NCI-H2029 treated with DMSO at 0.1 percent for 48 hours (cell line): ENCODE measurements at regions not wholly inside any gene's neighbourhood (a gene's known extent, or its start where the extent isn't known, plus 50 kb on each side); places are given as distances from the start of the nearest gene placed in this dataset.
"Not testable (repeated sequence)": the region's sequence is repeated elsewhere in the genome, so short reads cannot be mapped to it uniquely, and the experiment has no call there.

Experiments
- DNase-seq: peaks from one replicate; lab custom pipeline; 2025; lab: John Stamatoyannopoulos, UW

DNA sequence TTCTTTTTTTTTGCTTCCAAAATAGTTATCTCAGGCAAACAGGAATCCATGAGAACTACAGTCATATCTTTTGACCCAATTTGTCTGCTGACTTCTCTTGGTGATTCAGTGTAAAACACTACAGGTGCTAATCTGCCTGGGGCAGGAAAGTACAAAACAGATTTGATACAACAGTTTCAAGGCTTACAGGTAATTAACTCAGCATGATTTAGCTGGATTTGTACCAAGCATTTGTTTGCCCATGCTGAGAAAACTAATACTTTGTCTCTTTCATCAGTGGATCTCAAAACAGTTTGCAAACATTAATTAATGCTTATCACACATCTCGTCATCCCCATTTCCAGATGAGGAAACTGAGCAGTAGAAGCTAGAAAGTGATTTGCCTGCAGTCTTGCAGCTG, 312.5 kb upstream of the SEMA6A start:
- DNase-seq: no peak

DNA sequence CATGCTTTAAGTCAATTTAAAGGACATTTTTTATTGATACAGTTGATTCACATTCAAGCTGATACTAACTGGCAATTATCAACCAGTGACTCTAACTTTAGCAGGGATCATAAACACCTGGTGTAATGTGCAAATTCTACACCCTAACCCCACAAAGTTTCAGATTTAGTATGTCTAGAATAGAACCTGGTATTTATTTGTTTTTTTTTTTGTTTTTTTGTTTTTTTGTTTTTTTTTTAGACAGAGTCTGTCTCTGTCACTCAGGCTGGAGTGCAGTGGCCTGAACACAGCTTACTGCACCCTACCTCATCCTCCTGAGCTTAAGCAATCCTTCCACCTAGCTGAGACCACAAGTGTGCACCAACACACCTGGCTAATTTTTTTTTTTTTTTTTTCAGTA, 311.2 kb upstream of the SEMA6A start:
- DNase-seq: no peak

- DNase-seq: no peak
Measured at GRCh38 chr5:116883875-116884274, 309.3 kb upstream of the SEMA6A start.

GRCh38 chr5:116881921-116882531, 307.4 kb upstream of the SEMA6A start:
- DNase-seq: peak; percentile 89

- no peak for DNase-seq
Measured at GRCh38 chr5:116880601-116881000, 306.0 kb upstream of the SEMA6A start.

- DNase-seq: no peak
Measured at GRCh38 chr5:116880150-116880549, 305.5 kb upstream of the SEMA6A start.

GRCh38 chr5:116876240-116876840, 301.7 kb upstream of the SEMA6A start:
- no peak for DNase-seq

DNA sequence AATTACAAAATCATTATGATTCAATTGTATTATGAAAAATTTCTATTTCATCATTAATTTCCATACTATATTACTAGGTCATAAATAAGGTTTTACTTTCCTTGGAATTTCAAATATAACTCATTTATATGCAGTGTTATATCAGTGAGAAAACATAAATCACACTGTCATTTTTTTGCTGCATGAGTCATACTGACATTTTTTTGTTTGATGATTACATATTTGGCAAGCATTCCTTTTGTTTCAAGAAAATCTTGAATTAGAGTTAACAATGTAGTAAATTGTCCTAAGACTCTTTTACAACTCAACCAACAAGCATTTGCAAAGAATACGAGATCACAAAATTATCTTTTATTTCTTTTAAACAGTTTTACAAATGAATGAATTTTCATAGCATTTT, 298.4 kb upstream of the SEMA6A start:
- DNase-seq: no peak

DNA sequence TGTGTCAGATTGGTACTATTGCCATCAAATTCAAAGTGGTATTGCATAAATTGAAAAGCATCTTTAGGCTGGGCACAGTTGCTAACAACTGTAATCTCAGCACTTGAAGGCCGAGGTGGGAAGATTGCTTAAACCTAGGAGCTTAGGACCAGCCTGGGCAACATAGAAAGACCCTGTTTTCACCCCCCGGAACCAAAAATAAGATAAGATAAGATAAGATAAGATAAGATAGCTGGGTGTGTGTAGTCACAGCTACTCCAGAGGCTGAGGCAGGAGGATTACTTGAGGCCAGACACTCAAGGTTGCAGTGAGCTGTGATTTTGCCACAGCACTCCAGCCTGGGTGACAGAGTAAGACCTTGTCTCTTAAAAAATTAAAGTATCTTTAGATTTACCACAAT, 297.9 kb upstream of the SEMA6A start:
- DNase-seq: no peak

GRCh38 chr5:116867825-116868224, 293.2 kb upstream of the SEMA6A start:
- not testable (repeated sequence) for DNase-seq

- DNase-seq: no peak
Measured at GRCh38 chr5:116865651-116866050, 291.0 kb upstream of the SEMA6A start.

DNA sequence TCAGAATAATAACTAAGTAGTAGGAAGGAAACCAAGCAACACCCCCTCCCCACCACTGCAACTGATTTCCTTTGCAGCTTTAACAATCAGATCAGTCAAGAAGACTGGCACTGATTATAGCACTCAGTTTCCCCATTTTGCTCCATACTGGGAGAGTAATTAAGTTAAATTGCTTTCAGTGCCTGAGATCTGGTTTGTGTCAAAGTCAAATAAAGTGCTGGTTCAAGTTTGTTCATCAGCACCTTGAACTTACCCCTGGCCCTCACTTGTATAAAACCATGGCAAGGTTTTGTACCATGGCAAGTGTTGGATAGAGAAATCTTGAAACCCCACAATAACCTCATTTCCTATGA, 290.2 kb upstream of the SEMA6A start:
- DNase-seq: no peak

DNA sequence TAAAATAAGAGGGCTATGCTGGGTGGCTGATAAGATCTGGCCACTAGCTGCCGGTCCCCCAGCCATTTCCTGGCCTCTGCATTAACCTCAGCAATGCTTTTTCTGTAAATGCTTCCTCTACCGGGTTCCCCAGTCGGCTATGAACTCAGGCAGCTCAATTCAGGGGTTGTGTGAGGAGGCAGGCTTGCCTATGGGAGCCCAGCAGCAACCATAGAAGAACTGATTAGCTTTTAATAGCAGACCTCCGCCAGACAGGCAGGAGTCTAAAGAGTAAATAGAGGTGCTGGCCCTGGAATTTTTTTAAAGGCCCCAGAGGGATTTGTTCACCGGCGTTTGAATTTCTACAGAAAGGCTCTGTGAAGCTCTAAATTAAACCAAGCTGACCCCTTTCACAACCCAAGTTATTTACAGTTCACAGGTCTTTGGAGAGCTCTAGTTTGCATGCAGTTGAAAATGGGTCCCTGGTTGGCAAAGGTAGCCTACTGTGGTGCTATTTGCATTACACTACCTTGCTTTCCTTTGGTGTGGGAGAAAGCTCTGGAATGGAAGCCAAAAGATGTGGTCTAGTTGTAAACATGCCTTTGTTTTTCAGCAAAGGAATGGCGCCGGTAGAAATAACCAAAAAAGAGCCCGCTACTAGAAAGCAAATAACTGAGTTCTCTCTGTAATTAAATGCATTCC, 289.7 kb upstream of the SEMA6A start:
- no peak for DNase-seq

DNA sequence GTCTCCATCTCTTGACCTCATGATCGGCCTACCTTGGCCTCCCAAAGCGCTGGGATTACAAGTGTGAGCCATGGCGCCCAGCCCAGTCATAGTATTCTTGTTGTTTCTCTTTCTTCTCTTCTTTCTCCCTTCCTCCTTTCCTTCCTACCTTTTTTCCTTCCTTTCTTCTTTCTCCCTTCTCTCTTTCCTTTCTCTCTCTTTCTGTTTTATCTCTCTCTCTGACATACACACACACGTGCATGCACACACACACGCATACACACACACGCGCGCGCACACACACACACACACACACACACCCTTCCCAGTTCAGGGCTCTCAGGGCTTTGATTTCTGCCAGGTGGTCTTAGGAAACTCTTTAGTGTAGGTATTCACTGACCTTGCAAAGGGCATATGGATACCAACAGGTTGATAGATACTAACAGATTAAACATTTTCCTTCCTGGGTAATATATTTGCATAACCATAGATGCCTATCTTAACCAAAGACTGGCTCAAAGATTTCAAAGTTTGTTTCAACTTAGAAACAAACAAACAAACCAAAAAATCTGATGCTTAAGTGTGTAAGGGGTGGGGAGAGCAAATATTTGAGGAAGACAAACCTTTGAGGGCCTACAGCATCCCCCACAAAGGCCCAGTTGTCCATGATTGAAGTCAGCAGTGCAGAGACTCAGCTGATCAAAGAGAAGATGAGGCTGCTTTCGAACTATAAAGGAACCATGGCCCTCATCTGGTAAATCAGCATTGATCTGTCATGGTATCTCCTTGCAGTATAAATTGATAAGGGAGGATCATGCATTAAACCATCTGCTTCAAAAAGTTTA, 288.2 kb upstream of the SEMA6A start:
- DNase-seq: no peak

DNA sequence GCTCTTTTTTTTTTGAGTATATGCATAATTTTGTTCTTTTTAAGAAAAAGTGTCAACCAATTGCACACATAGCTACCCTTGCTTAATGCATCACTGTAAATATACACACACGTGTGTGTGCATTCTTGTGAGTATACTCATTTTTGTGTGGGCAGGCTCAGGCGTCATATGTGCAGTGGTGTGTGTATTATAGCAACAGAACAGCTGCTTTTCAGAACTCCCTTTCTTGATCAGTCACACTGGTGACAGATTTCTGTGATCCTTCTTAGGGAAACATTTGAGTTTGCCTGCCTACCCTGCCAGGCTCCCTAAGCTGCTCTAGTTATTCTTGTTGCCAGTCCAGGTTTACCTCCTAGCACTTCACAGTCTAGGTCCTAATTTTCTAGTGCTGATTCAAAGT, 287.0 kb upstream of the SEMA6A start:
- no peak for DNase-seq

- no peak for DNase-seq
Measured at GRCh38 chr5:116861097-116861496, 286.5 kb upstream of the SEMA6A start.

GRCh38 chr5:116859666-116860320, 285.2 kb upstream of the SEMA6A start:
- no peak for DNase-seq

DNA sequence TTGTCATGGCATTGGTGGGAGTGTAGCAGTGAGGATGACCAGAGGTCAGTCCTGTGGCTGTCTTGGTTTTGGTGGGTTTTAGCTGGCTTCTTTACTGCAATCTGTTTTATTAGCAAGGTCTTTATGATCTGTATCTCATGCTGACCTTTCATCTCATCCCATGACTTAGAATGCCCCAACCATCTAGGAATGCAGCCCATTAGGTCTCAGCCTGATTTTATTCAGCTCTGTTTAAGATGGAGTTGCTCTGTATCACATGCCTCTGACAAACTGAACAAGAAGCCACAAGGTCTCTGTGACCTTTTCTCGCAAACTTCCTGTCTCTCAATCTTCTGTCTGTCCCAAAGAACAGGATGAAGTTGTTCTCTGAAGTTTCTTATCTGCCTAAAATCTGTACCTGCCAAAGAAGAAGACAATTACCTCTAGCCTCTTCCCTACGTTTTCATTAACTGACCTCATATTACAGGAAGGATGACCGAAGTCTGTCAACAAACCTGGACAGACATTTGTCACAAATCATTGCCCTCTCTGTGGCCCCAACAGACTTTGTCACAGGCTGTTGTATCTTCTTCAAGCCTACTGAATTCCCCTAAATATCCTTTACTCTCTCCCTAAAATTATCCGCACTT, 284.2 kb upstream of the SEMA6A start:
- DNase-seq: no peak

DNA sequence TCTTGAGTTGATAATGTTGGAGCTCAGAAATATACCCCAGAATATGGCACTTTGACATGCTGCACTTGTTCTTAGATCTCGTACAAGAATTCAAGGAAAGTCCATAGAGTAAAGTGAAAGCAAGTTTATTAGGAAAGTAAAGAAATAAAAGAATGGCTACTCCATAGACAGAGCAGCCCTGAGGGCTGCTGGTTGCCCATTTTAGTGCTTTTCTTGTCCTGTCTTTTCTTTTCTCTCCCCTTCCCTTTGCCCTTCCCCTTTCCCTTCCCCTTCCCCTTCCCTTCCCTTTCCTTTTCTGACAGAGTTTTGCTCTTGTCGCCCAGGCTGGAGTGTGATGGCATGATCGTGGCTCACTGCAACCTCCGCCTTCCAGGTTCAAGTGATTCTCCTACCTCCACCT, 283.4 kb upstream of the SEMA6A start:
- not testable (repeated sequence) for DNase-seq

DNA sequence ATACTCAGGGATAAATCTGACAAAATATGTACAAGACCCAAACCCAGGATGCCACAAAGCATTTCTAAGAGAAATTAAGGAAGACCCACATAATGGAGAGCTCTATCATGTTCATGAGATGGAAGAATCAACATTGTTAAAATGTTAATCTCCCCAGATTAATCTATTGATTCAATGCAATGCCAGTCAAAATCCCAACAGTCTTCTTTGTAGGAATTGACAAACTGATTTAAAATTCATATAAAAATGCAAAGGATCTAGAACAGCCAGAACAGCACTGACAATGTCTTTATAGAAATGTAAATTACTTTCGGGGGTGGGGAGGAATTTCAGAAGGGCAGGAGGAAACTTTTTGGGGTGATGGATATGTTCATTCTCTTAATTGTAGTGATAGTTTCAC, 281.6 kb upstream of the SEMA6A start:
- DNase-seq: no peak

DNA sequence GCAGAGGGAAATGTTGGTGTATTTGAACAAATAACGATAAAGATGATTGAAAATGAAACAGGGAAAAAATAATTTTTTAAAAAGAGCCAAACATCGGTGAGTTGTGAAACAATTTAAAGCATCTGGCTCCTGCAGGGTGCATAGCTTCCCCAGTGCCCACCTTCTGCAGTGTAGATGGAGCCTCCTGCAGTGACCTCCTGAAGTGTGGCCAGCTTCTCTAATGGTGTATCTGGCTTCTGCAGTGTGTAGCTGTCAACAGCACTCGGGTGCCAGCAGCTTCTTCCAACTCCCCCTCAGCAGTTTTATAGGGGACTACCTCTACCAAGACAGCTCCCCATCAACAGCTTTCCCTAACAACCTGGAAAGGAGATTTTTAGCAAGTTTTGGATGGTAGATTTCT, 279.4 kb upstream of the SEMA6A start:
- DNase-seq: no peak
